NCI-H2029 (cell line): ENCODE measurements at regions not wholly inside any gene's neighbourhood (a gene's known extent, or its start where the extent isn't known, plus 50 kb on each side); places are given as distances from the start of the nearest gene placed in this dataset.
"Not testable (repeated sequence)": the region's sequence is repeated elsewhere in the genome, so short reads cannot be mapped to it uniquely, and the experiment has no call there.

Source experiments
- DNase-seq: peaks from one replicate; lab custom pipeline; 2025; lab: John Stamatoyannopoulos, UW

DNA sequence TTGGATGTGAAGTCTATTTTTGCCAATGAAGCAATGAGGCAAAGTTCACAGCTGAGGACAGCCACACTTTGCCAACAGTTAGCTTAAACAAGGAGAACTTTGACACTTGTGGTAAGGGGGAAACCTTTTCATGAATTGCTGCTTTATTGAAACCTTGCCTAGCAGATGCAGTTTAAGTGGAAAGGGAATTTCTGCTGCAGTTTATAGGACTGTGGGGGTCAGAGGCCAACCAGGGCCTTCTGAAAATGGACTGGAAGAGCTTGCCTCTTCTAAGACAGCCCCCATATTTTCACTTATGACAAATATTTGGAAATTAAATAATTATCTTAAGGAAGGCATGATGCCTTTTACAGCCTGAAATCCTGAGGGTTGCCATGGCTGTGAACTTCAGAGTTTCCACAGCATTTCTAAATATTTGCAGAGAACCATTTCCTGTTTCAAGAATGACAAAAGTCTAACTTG, 550.3 kb downstream of the RAB28 start:
- no peak for DNase-seq

- DNase-seq: no peak
Measured at GRCh38 chr4:12932203-12932788, 551.8 kb downstream of the RAB28 start.

DNA sequence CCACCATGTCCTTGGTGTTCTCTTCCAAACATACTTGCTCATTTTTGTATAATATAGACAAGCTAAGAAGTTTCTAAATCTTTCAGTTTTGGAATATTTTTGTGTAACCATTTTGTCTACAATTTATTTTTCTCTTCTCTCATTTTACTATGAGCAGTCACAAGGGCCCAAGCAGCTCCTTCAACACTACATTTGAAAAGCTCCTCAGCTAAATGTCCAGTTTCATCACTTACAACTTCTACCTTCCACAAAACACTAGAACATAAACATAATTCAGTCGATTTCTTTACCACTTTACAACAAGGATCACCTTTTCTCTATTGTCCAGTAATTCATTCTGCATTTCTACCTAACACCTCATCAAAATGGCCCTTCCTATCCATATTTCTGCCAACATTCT, 554.4 kb downstream of the RAB28 start:
- DNase-seq: no peak

- DNase-seq: no peak
Measured at GRCh38 chr4:12928751-12929150, 555.4 kb downstream of the RAB28 start.

DNA sequence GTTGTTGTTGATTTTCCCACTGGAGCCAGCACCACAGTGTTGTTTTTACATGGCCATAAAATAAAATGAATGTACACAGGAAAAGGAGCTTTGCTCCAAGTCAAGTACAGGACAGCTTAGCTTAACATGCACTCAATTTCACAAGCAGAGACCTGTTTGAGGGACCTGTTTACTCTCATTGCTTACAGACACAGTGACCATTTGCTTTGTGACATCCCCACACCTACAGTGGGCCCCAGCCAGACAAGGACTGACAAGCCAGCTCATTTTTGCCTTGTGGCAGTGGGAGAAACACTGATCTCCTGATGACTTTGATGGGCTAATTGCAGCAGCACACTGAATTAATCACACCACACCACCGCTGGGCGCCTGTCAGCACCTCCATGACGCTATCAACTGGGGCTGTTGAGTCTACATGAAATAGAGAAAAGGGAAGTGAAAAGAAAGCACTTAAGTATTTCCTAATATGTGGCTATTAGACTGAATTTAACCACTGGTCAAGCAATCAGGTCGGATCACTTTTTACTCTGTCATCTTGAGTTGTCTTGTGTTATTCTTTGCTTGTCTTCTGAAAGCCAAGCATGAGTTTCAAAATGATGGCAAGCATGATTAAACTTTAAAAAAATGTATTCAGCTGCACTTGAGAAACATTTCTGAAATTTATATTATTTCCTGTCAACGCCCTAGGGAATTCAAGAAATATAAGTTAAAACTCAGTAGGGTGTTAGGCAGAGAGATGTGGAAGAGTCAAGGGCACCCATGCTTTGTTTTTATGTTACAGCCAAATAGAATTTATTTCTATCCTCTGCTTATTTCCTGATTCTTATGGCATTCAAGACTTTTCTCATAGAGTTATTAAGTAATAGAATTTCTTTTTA, 557.7 kb downstream of the RAB28 start:
- no peak for DNase-seq

GRCh38 chr4:12924728-12925320, 559.3 kb downstream of the RAB28 start:
- no peak for DNase-seq

GRCh38 chr4:12924253-12924652, 559.9 kb downstream of the RAB28 start:
- DNase-seq: no peak

GRCh38 chr4:12912896-12913418, 571.2 kb downstream of the RAB28 start:
- DNase-seq: no peak

- DNase-seq: no peak
Measured at GRCh38 chr4:12911750-12912358, 572.3 kb downstream of the RAB28 start.

GRCh38 chr4:12903640-12904039, 580.5 kb downstream of the RAB28 start:
- not testable (repeated sequence) for DNase-seq

DNA sequence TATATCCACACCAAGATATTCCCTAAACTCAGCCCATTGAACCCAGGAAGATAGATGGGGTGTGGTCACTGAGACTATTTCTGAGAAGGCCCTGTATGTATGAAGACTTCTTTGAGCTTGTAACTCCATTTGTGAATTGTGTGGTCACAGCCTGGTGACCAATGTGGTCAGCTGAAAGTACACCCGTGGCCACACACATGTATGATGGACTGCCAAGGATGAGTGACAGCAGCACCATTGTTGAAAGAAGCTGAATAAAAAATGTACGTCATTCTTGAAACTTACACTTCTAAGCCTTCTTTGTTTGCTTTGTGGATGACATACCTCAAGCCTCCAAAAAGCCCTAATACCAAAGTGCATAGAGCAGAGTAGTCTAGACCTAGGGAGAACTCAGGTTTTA, 581.4 kb downstream of the RAB28 start:
- DNase-seq: no peak

DNA sequence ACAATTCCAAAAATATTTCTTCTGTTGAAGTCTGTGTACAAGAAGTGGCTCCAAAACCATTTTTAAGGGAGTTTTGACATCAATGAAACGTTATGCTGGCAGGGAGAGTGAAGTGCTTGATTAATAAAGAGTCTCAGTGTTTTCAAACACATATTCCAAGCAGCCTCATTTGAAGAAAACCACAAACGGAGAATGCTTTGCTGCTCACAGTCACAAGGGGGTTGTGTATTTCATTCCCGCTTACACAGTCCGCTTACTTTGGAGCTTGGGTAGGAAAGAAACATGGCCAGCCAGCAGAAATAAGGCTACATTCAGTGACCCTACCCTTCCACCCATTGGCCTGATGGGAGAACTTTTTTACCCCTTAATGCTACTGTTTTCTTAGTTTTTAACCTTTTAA, 586.2 kb downstream of the RAB28 start:
- no peak for DNase-seq

DNA sequence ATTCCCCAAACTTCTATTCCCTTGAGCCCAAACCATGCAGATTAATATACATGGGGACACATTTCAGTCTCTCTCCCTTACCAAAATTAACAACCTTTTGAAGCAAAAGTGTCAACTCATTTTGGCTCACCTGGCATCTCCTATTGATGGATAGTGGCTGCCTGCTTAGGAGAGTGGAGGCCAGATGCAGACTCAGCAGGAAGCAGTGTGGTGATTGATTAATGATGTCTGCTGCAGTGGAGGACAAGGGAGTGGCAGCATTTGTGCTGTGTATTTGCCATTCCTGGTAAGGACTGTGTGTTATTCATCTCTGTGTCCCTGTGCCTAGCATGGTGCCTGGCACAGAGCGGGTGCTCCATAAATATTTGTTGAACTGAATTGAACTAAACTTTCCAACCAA, 590.1 kb downstream of the RAB28 start:
- no peak for DNase-seq

- DNase-seq: no peak
Measured at GRCh38 chr4:12889054-12889453, 595.1 kb downstream of the RAB28 start.

DNA sequence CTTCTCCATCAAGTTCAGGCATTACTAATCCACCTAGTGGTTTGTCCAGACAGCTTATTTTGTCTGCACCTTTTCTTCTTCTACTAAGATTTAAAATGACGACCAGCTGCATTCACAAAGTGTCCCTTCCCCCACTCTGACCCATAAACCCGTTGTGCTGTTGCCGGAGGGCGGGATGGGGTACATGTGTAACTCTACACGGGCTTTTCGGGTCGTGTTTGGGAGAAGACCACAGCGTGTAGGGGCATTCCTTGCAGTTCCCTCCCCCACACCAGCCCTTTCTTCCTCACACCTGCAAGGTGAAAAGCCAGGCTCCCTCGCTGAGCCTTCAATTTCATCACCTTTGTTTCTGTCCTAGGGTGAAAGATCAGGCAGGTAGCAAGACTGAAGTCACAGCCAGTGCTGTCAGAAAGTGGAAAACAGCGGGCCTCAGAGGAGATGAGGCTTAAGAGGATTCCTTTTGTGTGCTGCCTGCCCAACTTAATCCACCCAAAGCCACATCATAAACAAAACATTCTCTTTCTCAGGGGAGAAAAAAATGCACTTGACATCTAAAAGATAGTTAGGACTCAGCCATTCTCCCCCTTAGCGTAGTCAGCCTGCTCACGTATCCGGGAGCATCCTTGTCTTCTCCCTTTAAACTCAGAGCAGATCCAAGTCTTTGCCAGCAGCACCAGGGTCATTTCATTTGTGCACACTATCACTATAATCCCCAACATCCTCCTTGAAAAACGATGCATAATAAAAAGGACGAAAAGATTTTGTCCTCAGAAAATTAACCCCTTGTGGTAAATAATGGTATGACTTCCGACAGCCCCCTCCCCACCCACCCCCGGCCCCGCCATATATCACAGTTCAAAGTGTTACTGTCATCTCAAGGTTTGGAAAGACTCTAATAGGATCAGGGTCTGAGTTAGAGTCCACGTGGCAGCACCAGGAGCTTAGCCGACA, 599.0 kb downstream of the RAB28 start:
- no peak for DNase-seq

DNA sequence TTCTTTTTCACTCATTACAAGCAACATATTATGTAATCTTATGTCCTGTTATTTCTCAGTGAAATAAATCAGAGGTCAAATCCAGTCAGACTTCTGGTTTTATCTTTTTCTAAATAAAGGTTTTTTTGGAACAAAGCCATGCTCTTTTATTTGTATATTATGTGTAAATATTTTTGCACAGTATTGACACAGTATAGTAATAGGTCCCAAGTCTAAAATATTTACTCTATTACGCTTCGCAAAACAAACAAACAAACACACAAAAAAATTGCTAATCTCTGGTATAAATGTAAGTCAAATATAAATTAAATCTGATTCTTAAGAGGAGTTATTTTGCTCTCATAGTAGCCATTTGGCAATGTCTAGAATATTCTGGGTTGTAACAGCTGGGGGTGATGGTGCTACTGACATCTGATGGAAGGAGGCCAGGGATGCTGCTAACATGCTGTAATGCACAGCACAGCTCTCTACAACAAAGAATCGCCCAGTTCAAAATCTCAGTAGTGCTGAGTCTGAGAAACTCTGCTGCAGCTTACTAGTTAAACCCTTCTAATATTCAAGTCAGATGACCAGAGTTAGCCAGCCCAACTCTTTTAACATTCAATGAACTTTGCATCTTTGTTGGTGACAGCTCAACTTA, 602.1 kb downstream of the RAB28 start:
- no peak for DNase-seq

- no peak for DNase-seq
Measured at GRCh38 chr4:12880844-12881243, 603.3 kb downstream of the RAB28 start.

- no peak for DNase-seq
Measured at GRCh38 chr4:12879496-12879895, 604.6 kb downstream of the RAB28 start.

- DNase-seq: no peak
Measured at GRCh38 chr4:12875640-12876243, 608.4 kb downstream of the RAB28 start.

DNA sequence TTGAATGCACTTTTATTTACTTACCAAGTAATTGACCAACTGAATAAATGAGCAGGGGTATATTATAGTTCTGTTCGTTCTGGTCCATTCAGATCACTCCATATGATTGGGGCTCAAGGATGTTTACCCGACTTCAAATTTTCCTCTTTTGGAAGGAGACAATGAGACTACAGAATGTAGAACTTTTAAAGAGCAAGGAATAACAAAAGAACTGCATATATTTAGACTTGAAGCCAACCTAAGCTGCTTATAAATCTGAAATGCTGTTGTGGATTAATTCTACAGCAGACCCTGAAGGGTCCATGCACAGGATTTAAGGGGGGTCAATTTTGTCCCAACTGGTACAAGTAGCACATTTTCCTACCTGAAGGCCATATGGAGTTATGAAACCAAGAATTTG, 610.8 kb downstream of the RAB28 start:
- no peak for DNase-seq
